ENCODE measurements at regions not wholly inside any gene's neighbourhood (a gene's known extent, or its start where the extent isn't known, plus 50 kb on each side); places are given as distances from the start of the nearest gene placed in this dataset.

- no peak for ATAC-seq (ENCODE audit: insufficient read depth, low read depth)
- Histone ChIP-seq H3K79me2 (ENCODE audit: insufficient read depth, low read length) (no peaks in the 10 kb centered on the region), H3K36me3 (ENCODE audit: insufficient read depth, low read length) (no peaks in the 10 kb centered on the region), H3K9ac (ENCODE audit: low read depth, low read length) (no peak overlapping the region), H3K4me1 (ENCODE audit: insufficient read depth, low read length) (no peaks in the 10 kb centered on the region), H2AFZ (ENCODE audit: low read depth, low read length) (no peak overlapping the region), H3K4me2 (ENCODE audit: insufficient read depth, low read length) (no peak overlapping the region), H3K27me3 (ENCODE audit: insufficient read depth, low read length, poor library complexity) (no peaks in the 10 kb centered on the region), H3K4me3 (ENCODE audit: low read depth in 1 of 2, low read length in 2 of 2) (no peak overlapping the region), H3K27ac (ENCODE audit: low read length) (no peak overlapping the region), H3K9me3 (ENCODE audit: insufficient read depth, low read length, severe bottlenecking) (no peaks in the 10 kb centered on the region), H4K20me1 (ENCODE audit: insufficient read depth, low read length) (no peaks in the 10 kb centered on the region)
- DNase-seq, result no peak
- TF ChIP-seq, protein P1, sequence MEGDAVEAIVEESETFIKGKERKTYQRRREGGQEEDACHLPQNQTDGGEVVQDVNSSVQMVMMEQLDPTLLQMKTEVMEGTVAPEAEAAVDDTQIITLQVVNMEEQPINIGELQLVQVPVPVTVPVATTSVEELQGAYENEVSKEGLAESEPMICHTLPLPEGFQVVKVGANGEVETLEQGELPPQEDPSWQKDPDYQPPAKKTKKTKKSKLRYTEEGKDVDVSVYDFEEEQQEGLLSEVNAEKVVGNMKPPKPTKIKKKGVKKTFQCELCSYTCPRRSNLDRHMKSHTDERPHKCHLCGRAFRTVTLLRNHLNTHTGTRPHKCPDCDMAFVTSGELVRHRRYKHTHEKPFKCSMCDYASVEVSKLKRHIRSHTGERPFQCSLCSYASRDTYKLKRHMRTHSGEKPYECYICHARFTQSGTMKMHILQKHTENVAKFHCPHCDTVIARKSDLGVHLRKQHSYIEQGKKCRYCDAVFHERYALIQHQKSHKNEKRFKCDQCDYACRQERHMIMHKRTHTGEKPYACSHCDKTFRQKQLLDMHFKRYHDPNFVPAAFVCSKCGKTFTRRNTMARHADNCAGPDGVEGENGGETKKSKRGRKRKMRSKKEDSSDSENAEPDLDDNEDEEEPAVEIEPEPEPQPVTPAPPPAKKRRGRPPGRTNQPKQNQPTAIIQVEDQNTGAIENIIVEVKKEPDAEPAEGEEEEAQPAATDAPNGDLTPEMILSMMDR (IDR thresholded peaks at IDR 0.05; ENCODE audit: borderline replicate concordance, extremely low read depth, low read length, poor library complexity, severe bottlenecking), result no peak
- no peak for TF ChIP-seq EZH2 (IDR thresholded peaks at IDR 0.05; ENCODE audit: borderline replicate concordance, low read depth, low read length, severe bottlenecking)
Measured at GRCh38 chr9:8256880-8257279, 457.3 kb upstream of the DMAC1 start.

GRCh38 chr9:8255850-8256249, 456.3 kb upstream of the DMAC1 start:
- no peak overlapping the region for H3K4me2 ChIP-seq (ENCODE audit: insufficient read depth, low read length)
- H3K4me3 ChIP-seq (ENCODE audit: low read depth in 1 of 2, low read length in 2 of 2), result no peak overlapping the region
- ATAC-seq (ENCODE audit: insufficient read depth, low read depth), result no peak
- DNase-seq, result no peak
- H4K20me1 ChIP-seq (ENCODE audit: insufficient read depth, low read length), result no peaks in the 10 kb centered on the region
- no peaks in the 10 kb centered on the region for H3K79me2 ChIP-seq (ENCODE audit: insufficient read depth, low read length)
- no peaks in the 10 kb centered on the region for H3K27me3 ChIP-seq (ENCODE audit: insufficient read depth, low read length, poor library complexity)
- no peak overlapping the region for H3K27ac ChIP-seq (ENCODE audit: low read length)
- no peak overlapping the region for H2AFZ ChIP-seq (ENCODE audit: low read depth, low read length)
- no peaks in the 10 kb centered on the region for H3K4me1 ChIP-seq (ENCODE audit: insufficient read depth, low read length)
- TF ChIP-seq, protein P1 (IDR thresholded peaks at IDR 0.05; ENCODE audit: borderline replicate concordance, extremely low read depth, low read length, poor library complexity, severe bottlenecking), result no peak
- no peak for TF ChIP-seq EZH2 (IDR thresholded peaks at IDR 0.05; ENCODE audit: borderline replicate concordance, low read depth, low read length, severe bottlenecking)
- H3K9me3 ChIP-seq (ENCODE audit: insufficient read depth, low read length, severe bottlenecking), result no peaks in the 10 kb centered on the region
- H3K9ac ChIP-seq (ENCODE audit: low read depth, low read length), result no peak overlapping the region
- H3K36me3 ChIP-seq (ENCODE audit: insufficient read depth, low read length), result no peaks in the 10 kb centered on the region

GRCh38 chr9:8254541-8254940, 455.0 kb upstream of the DMAC1 start:
- no peaks in the 10 kb centered on the region for H3K9me3 ChIP-seq (ENCODE audit: insufficient read depth, low read length, severe bottlenecking)
- no peak for ATAC-seq (ENCODE audit: insufficient read depth, low read depth)

More at GRCh38 chr9:8254541-8254940, 455.0 kb upstream of the DMAC1 start:
- no peak overlapping the region for H3K27ac ChIP-seq (ENCODE audit: low read length)
- no peak for DNase-seq
- H3K27me3 ChIP-seq (ENCODE audit: insufficient read depth, low read length, poor library complexity), result no peaks in the 10 kb centered on the region
- no peak overlapping the region for H3K4me3 ChIP-seq (ENCODE audit: low read depth in 1 of 2, low read length in 2 of 2)
- H2AFZ ChIP-seq (ENCODE audit: low read depth, low read length), result no peak overlapping the region
- no peaks in the 10 kb centered on the region for H3K4me1 ChIP-seq (ENCODE audit: insufficient read depth, low read length)
- no peaks in the 10 kb centered on the region for H3K79me2 ChIP-seq (ENCODE audit: insufficient read depth, low read length)
- H3K9ac ChIP-seq (ENCODE audit: low read depth, low read length), result no peak overlapping the region
- no peaks in the 10 kb centered on the region for H3K36me3 ChIP-seq (ENCODE audit: insufficient read depth, low read length)
- no peaks in the 10 kb centered on the region for H4K20me1 ChIP-seq (ENCODE audit: insufficient read depth, low read length)
- no peak for TF ChIP-seq EZH2 (IDR thresholded peaks at IDR 0.05; ENCODE audit: borderline replicate concordance, low read depth, low read length, severe bottlenecking)
- TF ChIP-seq, protein P1 (IDR thresholded peaks at IDR 0.05; ENCODE audit: borderline replicate concordance, extremely low read depth, low read length, poor library complexity, severe bottlenecking), result no peak
- H3K4me2 ChIP-seq (ENCODE audit: insufficient read depth, low read length), result no peak overlapping the region
